SU-DHL-6 (cell line): ENCODE measurements at regions not wholly inside any gene's neighbourhood (a gene's known extent, or its start where the extent isn't known, plus 50 kb on each side); places are given as distances from the start of the nearest gene placed in this dataset.

Source experiments
- H2AFZ ChIP-seq: fragments of 200-600 bp; sonication (generic); 2 replicates; pipeline ENCODE4 v1.6.1; 2014; ENCODE audit warnings: low read depth, mild to moderate bottlenecking, moderate library complexity, mixed read lengths, antibody characterized with exemption, low read length; ENCODE audit not compliant: severe bottlenecking
- H3F3A ChIP-seq: fragments of 200-600 bp; shearing (Covaris generic); 2 replicates; pipeline ENCODE4 v1.6.0; 2016; ENCODE audit warnings: antibody characterized with exemption, mild to moderate bottlenecking; ENCODE audit not compliant: insufficient read depth
- H3K27ac ChIP-seq: fragments of 200-600 bp; sonication (generic); 2 replicates; pipeline ENCODE4 v1.5.1; 2016; ENCODE audit warnings: low read depth, mild to moderate bottlenecking, low read length, moderate library complexity, mixed read lengths
- H3K27me3 ChIP-seq: fragments of 200-600 bp; sonication (generic), shearing (Covaris generic); 2 replicates; pipeline ENCODE4 v1.6.0; 2014; ENCODE audit warnings: mild to moderate bottlenecking, low read length
- H3K36me3 ChIP-seq: fragments of 200-600 bp; sonication (generic); 2 replicates; pipeline ENCODE4 v1.6.1; 2014; ENCODE audit warnings: mild to moderate bottlenecking, low read length, mixed read lengths
- H3K4me2 ChIP-seq: fragments of 300-600, 200-600 bp; shearing (Covaris generic), sonication (generic); 2 replicates; pipeline ENCODE4 v1.6.0; 2014; ENCODE audit warnings: low read length, low read depth, mild to moderate bottlenecking; ENCODE audit not compliant: poor library complexity, severe bottlenecking
- H3K4me3 ChIP-seq: fragments of 200-600 bp; sonication (generic); 2 replicates; pipeline ENCODE4 v1.5.1; 2014; ENCODE audit warnings: antibody characterized with exemption, low read length, mild to moderate bottlenecking, mixed read lengths; ENCODE audit not compliant: insufficient read depth, poor library complexity, severe bottlenecking
- H3K79me2 ChIP-seq: fragments of 200-600 bp; sonication (generic); 2 replicates; pipeline ENCODE4 v1.6.1; 2014; ENCODE audit warnings: mild to moderate bottlenecking, low read length, moderate library complexity; ENCODE audit not compliant: insufficient read depth
- H3K9ac ChIP-seq: fragments of 200-600 bp; sonication (generic); 2 replicates; pipeline ENCODE4 v1.7.0; 2014; ENCODE audit warnings: mild to moderate bottlenecking, low read length
- H3K9me2 ChIP-seq: fragments of 200-600 bp; sonication (generic); replicated peaks from 2 replicates; pipeline ENCODE4 v1.6.1; 2014; ENCODE audit warnings: low read length; ENCODE audit not compliant: insufficient read depth
- H3K9me3 ChIP-seq: fragments of 200-600 bp; sonication (generic); 2 replicates; pipeline ENCODE4 v1.6.1; 2014; ENCODE audit warnings: low read length, mixed read lengths; ENCODE audit not compliant: insufficient read depth
- H4K20me1 ChIP-seq: fragments of 200-600 bp; sonication (generic); 2 replicates; pipeline ENCODE4 v1.6.1; 2014; ENCODE audit warnings: low read depth, mild to moderate bottlenecking, antibody characterized with exemption, low read length, moderate library complexity, mixed read lengths
- CTCF ChIP-seq: fragments of 200-600 bp; sonication (generic); IDR thresholded peaks from one replicate; pipeline ENCODE4 v1.5.1; 2017; ENCODE audit warnings: antibody characterized with exemption, mild to moderate bottlenecking, low read length, moderate library complexity; ENCODE audit not compliant: insufficient read depth, poor library complexity, severe bottlenecking
- EZH2phosphoT487 ChIP-seq: fragments of 200-600 bp; sonication (generic), shearing (Covaris generic); conservative IDR thresholded peaks from 2 replicates; pipeline ENCODE4 v1.6.1; 2018; ENCODE audit warnings: mild to moderate bottlenecking, antibody characterized with exemption, low read length, moderate library complexity, mixed read lengths

GRCh38 chr4:123561525-123561924 lies 164.9 kb downstream of the SPRY1 start:
- no peaks in the 10 kb centered on the region for H3K79me2 ChIP-seq
- H3K9me3 ChIP-seq: no peaks in the 10 kb centered on the region
- no peaks in the 10 kb centered on the region for H3K36me3 ChIP-seq
- H3K27me3 ChIP-seq: no peaks in the 10 kb centered on the region
- no peaks in the 10 kb centered on the region for H3K9me2 ChIP-seq
- no peaks in the 10 kb centered on the region for H4K20me1 ChIP-seq
- no peak overlapping the region for H3K4me3 ChIP-seq
- H2AFZ ChIP-seq: no peak overlapping the region
- no peak for TF ChIP-seq CTCF
- no peak for TF ChIP-seq EZH2phosphoT487
- no peak overlapping the region for H3K27ac ChIP-seq
- no peak overlapping the region for H3K4me2 ChIP-seq
- H3K9ac ChIP-seq: no peak overlapping the region
- no peaks in the 10 kb centered on the region for H3F3A ChIP-seq

DNA sequence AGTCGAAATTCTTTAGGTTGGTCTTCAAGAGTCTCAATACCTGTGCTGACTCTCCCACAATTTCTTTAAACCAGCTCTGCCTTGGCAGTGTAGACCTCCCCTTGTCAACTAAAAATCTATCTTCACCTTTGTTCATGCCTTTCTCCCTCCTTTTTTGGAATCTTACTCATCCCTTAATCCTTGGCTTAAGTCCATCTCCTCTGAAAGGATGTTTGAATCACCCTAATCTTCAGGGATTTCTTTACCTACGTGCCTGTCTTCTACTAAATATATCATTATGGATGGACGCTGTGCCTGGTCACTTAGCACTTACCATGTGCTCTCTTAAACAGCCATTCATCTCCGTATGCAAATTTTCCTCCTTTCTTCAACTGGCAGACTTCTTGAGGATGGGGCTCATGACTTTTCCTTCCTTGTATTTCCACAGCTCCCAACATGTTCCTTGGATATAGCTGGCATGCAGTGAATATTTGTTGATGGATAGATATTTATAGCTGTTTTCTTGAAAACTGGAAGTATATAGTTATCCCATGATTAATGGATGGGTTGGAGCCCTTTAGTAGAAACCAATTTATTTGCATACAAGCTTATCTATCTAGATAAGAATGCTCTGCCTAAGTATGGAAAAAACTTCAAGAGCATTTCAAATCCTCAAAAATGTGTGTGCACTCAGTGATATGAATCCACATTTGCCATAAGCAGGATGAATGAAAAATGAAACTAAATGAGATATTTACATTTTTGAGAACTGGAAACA lies 166.6 kb downstream of the SPRY1 start:
- H3K36me3 ChIP-seq: no peaks in the 10 kb centered on the region
- H3K9me3 ChIP-seq: no peaks in the 10 kb centered on the region
- no peaks in the 10 kb centered on the region for H3K79me2 ChIP-seq
- H4K20me1 ChIP-seq: no peaks in the 10 kb centered on the region
- no peaks in the 10 kb centered on the region for H3F3A ChIP-seq
- no peak overlapping the region for H3K4me3 ChIP-seq
- H3K27me3 ChIP-seq: no peaks in the 10 kb centered on the region
- H3K9ac ChIP-seq: no peak overlapping the region
- no peak overlapping the region for H3K4me2 ChIP-seq
- no peaks in the 10 kb centered on the region for H3K9me2 ChIP-seq
- H2AFZ ChIP-seq: no peak overlapping the region
- H3K27ac ChIP-seq: no peak overlapping the region
- TF ChIP-seq EZH2phosphoT487: no peak
- TF ChIP-seq CTCF: no peak

DNA sequence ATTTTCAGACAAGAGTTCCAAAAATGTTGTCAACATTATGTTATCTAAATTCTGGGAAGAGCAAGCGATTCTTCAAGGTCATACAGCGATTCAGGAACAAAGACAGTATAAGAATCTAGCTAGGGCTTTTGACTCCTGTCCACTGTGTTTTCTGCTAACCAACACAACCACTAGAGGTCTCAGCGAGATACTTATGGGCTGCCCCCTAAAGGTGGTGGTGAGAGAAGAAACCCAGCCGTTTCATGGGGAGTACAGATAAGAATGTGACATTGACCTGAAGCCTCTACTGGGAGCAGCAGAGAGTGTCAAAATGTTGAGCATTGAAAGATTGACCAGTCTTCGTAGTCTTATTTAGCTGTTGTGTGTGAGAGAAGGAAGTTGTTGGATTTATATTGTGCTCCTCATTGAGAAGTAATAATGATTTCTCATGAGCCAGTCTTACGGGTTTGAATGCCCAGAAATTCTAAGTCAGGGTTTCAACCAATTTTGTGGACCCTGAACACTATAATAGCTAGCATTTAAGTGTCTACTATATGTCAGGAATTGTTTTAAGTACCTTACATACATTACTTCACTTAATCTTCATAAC lies 168.3 kb downstream of the SPRY1 start:
- H3K79me2 ChIP-seq: no peaks in the 10 kb centered on the region
- H4K20me1 ChIP-seq: no peaks in the 10 kb centered on the region
- no peak overlapping the region for H3K4me3 ChIP-seq
- no peak overlapping the region for H2AFZ ChIP-seq
- H3F3A ChIP-seq: no peaks in the 10 kb centered on the region
- no peaks in the 10 kb centered on the region for H3K36me3 ChIP-seq
- H3K4me2 ChIP-seq: no peak overlapping the region
- no peak overlapping the region for H3K27ac ChIP-seq
- no peak for TF ChIP-seq EZH2phosphoT487
- peak; percentile 74 for TF ChIP-seq CTCF
- no peaks in the 10 kb centered on the region for H3K9me2 ChIP-seq
- no peak overlapping the region for H3K9ac ChIP-seq
- no peaks in the 10 kb centered on the region for H3K27me3 ChIP-seq
- H3K9me3 ChIP-seq: no peaks in the 10 kb centered on the region
